HEK293T (cell line): ENCODE measurements at regions not wholly inside any gene's neighbourhood (a gene's known extent, or its start where the extent isn't known, plus 50 kb on each side); places are given as distances from the start of the nearest gene placed in this dataset.

Source experiments
- FOXA1 ChIP-seq: fragments of 450-650 bp; IDR thresholded peaks from 2 replicates; pipeline ENCODE4 v1.6.1; 2016; ENCODE audit warnings: mild to moderate bottlenecking
- FOXM1 ChIP-seq: fragments of 450-650 bp; IDR thresholded peaks from 2 replicates; pipeline ENCODE4 v1.6.1; 2017; ENCODE audit warnings: mild to moderate bottlenecking, borderline replicate concordance
- SP1 ChIP-seq: fragments of 450-650 bp; IDR thresholded peaks from 2 replicates; pipeline ENCODE4 v1.6.1; 2017

- TF ChIP-seq SP1 (no peak), FOXA1 (no peak), FOXM1 (no peak)
These were observed 360.6 kb upstream of the SOX9 start for GRCh38 chr17:71760062-71760720.
